Endothelial cell of umbilical vein (primary cell): ENCODE measurements at regions not wholly inside any gene's neighbourhood (a gene's known extent, or its start where the extent isn't known, plus 50 kb on each side); places are given as distances from the start of the nearest gene placed in this dataset.

ENCODE experiments used
- BruUV-seq: library from RNA; stranded (reverse); fragments of 400-500 nt; replicated peaks from 2 replicates; lab custom pipeline; 2021; lab: Mats Ljungman, UMichigan
- CTCF ChIA-PET: fragments of 300-600, 350-600 bp; sonication (Branson Sonifier 250); formaldehyde crosslinking; loops from one replicate; lab custom pipeline; 2021; ENCODE audit warnings: antibody characterized with exemption, inconsistent platforms; lab: Charles Lee
- POLR2A ChIA-PET: fragments of 300-600, 350-600 bp; sonication (Branson Sonifier 250); formaldehyde crosslinking; loops from one replicate; lab custom pipeline; 2021; ENCODE audit warnings: antibody characterized with exemption, inconsistent platforms; lab: Charles Lee
- DNase-seq: peaks from one replicate; pipeline ENCODE4 v3.0.0-alpha.2; 2011; ENCODE audit warnings: low read depth, low spot score
- FAIRE-seq: peaks from 2 replicates; lab custom pipeline; 2011; peaks lifted over from hg19 to GRCh38; lab: Jason Lieb, UNC
- H2AFZ ChIP-seq: 2 replicates; pipeline ENCODE4 v1.6.0; 2012; ENCODE audit warnings: low read depth, low read length, control low read depth, inconsistent platforms
- H3K27ac ChIP-seq: 2 replicates; pipeline ENCODE4 v1.5.1; 2011; ENCODE audit warnings: low read depth, mild to moderate bottlenecking, control low read depth, low read length, moderate library complexity; ENCODE audit not compliant: insufficient read depth
- H3K27me3 ChIP-seq, 2 experiments: 2 replicates each; pipeline versions ENCODE4 v1.6.0 to v1.6.1; 2011; ENCODE audit warnings: low read length in 2 of 2, mixed read lengths in 1 of 2; ENCODE audit not compliant: control insufficient read depth in 2 of 2, insufficient read depth in 2 of 2
- H3K36me3 ChIP-seq, 2 experiments: 2 replicates in 1 of 2; 3 replicates in 1 of 2; pipeline ENCODE4 v1.5.1; 2011; ENCODE audit warnings: low read length in 2 of 2, mild to moderate bottlenecking in 1 of 2, moderate library complexity in 1 of 2; ENCODE audit not compliant: control insufficient read depth in 2 of 2, insufficient read depth in 2 of 2; ENCODE audit errors: extremely low read depth in 1 of 2
- H3K4me1 ChIP-seq: 3 replicates; pipeline ENCODE4 v1.5.1; 2011; ENCODE audit warnings: mild to moderate bottlenecking, low read length; ENCODE audit not compliant: control insufficient read depth, insufficient read depth; ENCODE audit errors: extremely low read depth
- H3K4me2 ChIP-seq: 2 replicates; pipeline ENCODE4 v1.6.1; 2011; ENCODE audit warnings: low read length, control low read depth, mixed read lengths; ENCODE audit not compliant: insufficient read depth
- H3K4me3 ChIP-seq, 3 experiments: fragments of 200-600 bp in 1 of 3; sonication (generic), shearing (Covaris generic) in 1 of 3; replicated peaks in 1 of 3; 2 replicates each; pipeline ENCODE4 v1.5.1; 2011 to 2016; ENCODE audit warnings: control low read depth in 3 of 3, low read length in 3 of 3, mild to moderate bottlenecking in 2 of 3, inconsistent platforms in 1 of 3, low read depth in 1 of 3, moderate library complexity in 1 of 3; ENCODE audit not compliant: insufficient read depth in 1 of 3
- H3K79me2 ChIP-seq: 2 replicates; pipeline ENCODE4 v1.6.0; 2012; ENCODE audit warnings: low read length, inconsistent platforms; ENCODE audit not compliant: control insufficient read depth, insufficient read depth
- H3K9ac ChIP-seq: replicated peaks from 2 replicates; pipeline ENCODE3; 2011; ENCODE audit warnings: low read length, control low read depth; ENCODE audit not compliant: insufficient read depth; ENCODE audit errors: extremely low read depth
- H3K9me1 ChIP-seq: replicated peaks from 3 replicates; pipeline ENCODE4 v1.6.0; 2011; ENCODE audit warnings: mild to moderate bottlenecking, low read length; ENCODE audit not compliant: control insufficient read depth, insufficient read depth; ENCODE audit errors: extremely low read depth
- H3K9me3 ChIP-seq: replicated peaks from 2 replicates; pipeline ENCODE4 v1.5.1; 2012; ENCODE audit warnings: low read length, inconsistent platforms; ENCODE audit not compliant: control insufficient read depth, insufficient read depth
- H4K20me1 ChIP-seq: replicated peaks from 2 replicates; pipeline ENCODE3; 2011; ENCODE audit warnings: mild to moderate bottlenecking, low read length; ENCODE audit not compliant: control insufficient read depth, insufficient read depth; ENCODE audit errors: extremely low read depth
- CTCF ChIP-seq, 2 donors: IDR thresholded peaks; 1 replicate in 1 of 2; 2 replicates in 1 of 2; pipeline ENCODE4 v1.5.1; 2011; ENCODE audit warnings: low read length in 2 of 2, mild to moderate bottlenecking in 2 of 2, moderate library complexity in 2 of 2, control low read depth in 1 of 2, inconsistent platforms in 1 of 2, low read depth in 1 of 2; ENCODE audit not compliant: insufficient read depth in 1 of 2; ENCODE audit errors: extremely low read depth in 1 of 2
- EZH2 ChIP-seq: IDR thresholded peaks from 2 replicates; pipeline ENCODE4 v1.6.1; 2012; ENCODE audit warnings: borderline replicate concordance, low read depth, mild to moderate bottlenecking, moderate library complexity, low read length, inconsistent platforms; ENCODE audit not compliant: severe bottlenecking
- FOS ChIP-seq: IDR thresholded peaks from 2 replicates; pipeline ENCODE4 v1.6.1; 2011; ENCODE audit warnings: mild to moderate bottlenecking, low read length, moderate library complexity, borderline replicate concordance; ENCODE audit not compliant: insufficient read depth
- GATA2 ChIP-seq: IDR thresholded peaks from 2 replicates; pipeline ENCODE4 v1.7.0; 2011; ENCODE audit warnings: low read depth, mild to moderate bottlenecking, moderate library complexity, mixed read lengths, low read length; ENCODE audit not compliant: insufficient read length, insufficient read depth
- JUN ChIP-seq: IDR thresholded peaks from 2 replicates; pipeline ENCODE4 v1.6.1; 2011; ENCODE audit warnings: borderline replicate concordance, low read depth; ENCODE audit not compliant: insufficient read length, insufficient read depth
- MYC ChIP-seq: IDR thresholded peaks from one replicate; pipeline ENCODE4 v1.6.1; 2011; ENCODE audit warnings: mild to moderate bottlenecking, low read depth, low read length
- POLR2A ChIP-seq: IDR thresholded peaks from 2 replicates; pipeline ENCODE4 v1.6.1; 2012; ENCODE audit warnings: low read depth, mild to moderate bottlenecking, control low read depth, low read length
- POLR2AphosphoS5 ChIP-seq: IDR thresholded peaks from 2 replicates; pipeline ENCODE4 v1.6.1; 2012; ENCODE audit warnings: low read depth, mild to moderate bottlenecking, control low read depth, low read length, moderate library complexity; ENCODE audit not compliant: insufficient read depth
- dilution Hi-C: fragments of 300-500 bp; cut with MboI; formaldehyde crosslinking; loops from one replicate; pipeline ENCODE4 v1.15.0; 2019; ENCODE audit warnings: low sequenced_read_pairs; ENCODE audit not compliant: extremely low pct_ligation_motif_present
- intact Hi-C: fragments of 100-400 bp; cut with micrococcal nuclease; formaldehyde crosslinking; loops from one replicate; pipeline ENCODE4 v1.10.0; 2022
- TF ChIP-seq, protein P1 (sequence below): IDR thresholded peaks from 2 replicates; pipeline ENCODE4 v1.6.1; 2011; ENCODE audit not compliant: insufficient read depth, insufficient read length

DNA sequence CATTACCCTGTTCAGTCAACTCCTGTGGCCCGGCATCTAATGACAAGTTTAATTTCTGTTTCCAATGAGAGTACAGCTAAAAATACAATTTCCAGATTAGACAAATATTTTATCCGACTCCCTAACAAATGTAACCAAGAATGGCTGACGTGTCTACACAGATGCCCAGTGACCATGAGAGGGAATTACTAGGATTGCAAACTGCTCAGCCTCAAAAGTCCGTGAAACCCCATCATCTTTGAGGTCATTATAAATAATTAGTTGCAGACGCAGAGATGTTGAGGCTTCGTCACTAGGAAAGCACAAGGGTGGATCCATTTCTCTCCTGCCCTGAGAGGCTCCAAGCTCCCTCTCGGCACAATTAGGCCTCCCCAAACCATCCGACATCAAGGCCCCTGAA is 104.1 kb upstream of the ZNF507 start:
- Histone ChIP-seq H3K9ac (no peak overlapping the region), H3K27ac (no peak overlapping the region), H3K36me3 (no peaks in the 10 kb centered on the region), H3K4me1 (no peaks in the 10 kb centered on the region), H3K4me2 (no peak overlapping the region), H3K27me3 (no peaks in the 10 kb centered on the region), H4K20me1 (no peaks in the 10 kb centered on the region), H2AFZ (no peak overlapping the region), H3K9me1 (no peaks in the 10 kb centered on the region), H3K9me3 (no peaks in the 10 kb centered on the region), H3K79me2 (no peaks in the 10 kb centered on the region), H3K4me3 (no peak overlapping the region)
- intact Hi-C loops (no loop called here), dilution Hi-C loops (no loop called here)
- TF ChIP-seq GATA2 (no peak), EZH2 (no peak), POLR2A (no peak), FOS (no peak), MYC (no peak), CTCF (IDR thresholded peaks at IDR 0.05; ENCODE audit: extremely low read depth in 1 of 2, insufficient read depth in 1 of 2, low read depth in 1 of 2, low read length in 2 of 2) (no peak), POLR2AphosphoS5 (no peak), JUN (no peak)
- TF ChIP-seq, protein P1, sequence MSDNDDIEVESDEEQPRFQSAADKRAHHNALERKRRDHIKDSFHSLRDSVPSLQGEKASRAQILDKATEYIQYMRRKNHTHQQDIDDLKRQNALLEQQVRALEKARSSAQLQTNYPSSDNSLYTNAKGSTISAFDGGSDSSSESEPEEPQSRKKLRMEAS: no peak
- ChIA-PET CTCF (interaction anchor here (1.1 kb wide), 1 partner anchor 1572 kb away, joined by 3 read pairs; no protein-coding TSS in a partner anchor), POLR2A (no interaction called here)
- BruUV-seq: no TSS peak
- FAIRE-seq: no peak
- no peak for DNase-seq
